GM18499 (cell line): ENCODE measurements at regions not wholly inside any gene's neighbourhood (a gene's known extent, or its start where the extent isn't known, plus 50 kb on each side); places are given as distances from the start of the nearest gene placed in this dataset.
"Not testable (repeated sequence)": the region's sequence is repeated elsewhere in the genome, so short reads cannot be mapped to it uniquely, and the experiment has no call there.

Experiments
- ATAC-seq: cut with Tn5 transposase; IDR thresholded peaks from one replicate; pipeline ENCODE4 v1.9.1; 2021; ENCODE audit warnings: moderate number of reproducible peaks; ENCODE audit not compliant: insufficient read depth, unreplicated experiment

- ATAC-seq = not testable (repeated sequence)
These were observed 110.6 kb downstream of the RPIA start for GRCh38 chr2:88802026-88802425.

GRCh38 chr2:88807237-88807962 is 115.9 kb downstream of the RPIA start:
- ATAC-seq = no peak

GRCh38 chr2:88808083-88808482 is 116.6 kb downstream of the RPIA start:
- ATAC-seq = no peak

- no peak for ATAC-seq
These were observed 117.2 kb downstream of the RPIA start for GRCh38 chr2:88808652-88809051.

- no peak for ATAC-seq
These were observed 117.7 kb downstream of the RPIA start for GRCh38 chr2:88809216-88809615.

GRCh38 chr2:88810017-88810416 is 118.5 kb downstream of the RPIA start:
- ATAC-seq = no peak

- no peak for ATAC-seq
These were observed 119.0 kb downstream of the RPIA start for GRCh38 chr2:88810488-88810887.

- ATAC-seq = no peak
These were observed 119.8 kb downstream of the RPIA start for GRCh38 chr2:88811233-88811632.

- no peak for ATAC-seq
These were observed 120.2 kb downstream of the RPIA start for GRCh38 chr2:88811681-88812080.

GRCh38 chr2:88813612-88814011 is 122.1 kb downstream of the RPIA start:
- no peak for ATAC-seq

GRCh38 chr2:88815282-88815681 is 123.8 kb downstream of the RPIA start:
- ATAC-seq = no peak

- no peak for ATAC-seq
These were observed 124.2 kb downstream of the RPIA start for GRCh38 chr2:88815697-88816096.

- no peak for ATAC-seq
These were observed 126.9 kb downstream of the RPIA start for GRCh38 chr2:88818381-88818780.

- ATAC-seq = no peak
These were observed 133.5 kb downstream of the RPIA start for GRCh38 chr2:88824951-88825350.

GRCh38 chr2:88826399-88826798 is 134.9 kb downstream of the RPIA start:
- no peak for ATAC-seq

GRCh38 chr2:88827821-88828220 is 136.3 kb downstream of the RPIA start:
- no peak for ATAC-seq

GRCh38 chr2:88828397-88829137 is 137.1 kb downstream of the RPIA start:
- ATAC-seq = no peak

- no peak for ATAC-seq
These were observed 138.4 kb downstream of the RPIA start for GRCh38 chr2:88829607-88830463.

GRCh38 chr2:88831071-88831791 is 139.8 kb downstream of the RPIA start:
- ATAC-seq = no peak

GRCh38 chr2:88831792-88832248 is 140.3 kb downstream of the RPIA start:
- peak; percentile 57 for ATAC-seq
